ENCODE measurements at regions not wholly inside any gene's neighbourhood (a gene's known extent, or its start where the extent isn't known, plus 50 kb on each side); places are given as distances from the start of the nearest gene placed in this dataset.
"Not testable (repeated sequence)": the region's sequence is repeated elsewhere in the genome, so short reads cannot be mapped to it uniquely, and the experiment has no call there.

GRCh38 chr3:124137216-124137615 lies 145.3 kb upstream of the ROPN1 start:
- DNase-seq (ENCODE audit: low spot score): no peak

GRCh38 chr3:124138148-124138547 lies 146.2 kb upstream of the ROPN1 start:
- no peak for DNase-seq (ENCODE audit: low spot score)

GRCh38 chr3:124140746-124141145 lies 148.8 kb upstream of the ROPN1 start:
- no peak for DNase-seq (ENCODE audit: low spot score)

- no peak for DNase-seq (ENCODE audit: low spot score)
Observed at GRCh38 chr3:124142389-124142970, 150.6 kb upstream of the ROPN1 start.

GRCh38 chr3:124143047-124143446 lies 151.1 kb upstream of the ROPN1 start:
- DNase-seq (ENCODE audit: low spot score): no peak

GRCh38 chr3:124144035-124144814 lies 152.3 kb upstream of the ROPN1 start:
- no peak for DNase-seq (ENCODE audit: low spot score)

- no peak for DNase-seq (ENCODE audit: low spot score)
Observed at GRCh38 chr3:124147429-124147828, 155.5 kb upstream of the ROPN1 start.

GRCh38 chr3:124147946-124148345 lies 156.0 kb upstream of the ROPN1 start:
- DNase-seq (ENCODE audit: low spot score): no peak

- no peak for DNase-seq (ENCODE audit: low spot score)
Observed at GRCh38 chr3:124149081-124149480, 157.2 kb upstream of the ROPN1 start.

GRCh38 chr3:124149771-124150170 lies 157.8 kb upstream of the ROPN1 start:
- DNase-seq (ENCODE audit: low spot score): no peak

GRCh38 chr3:124152891-124153290 lies 161.0 kb upstream of the ROPN1 start:
- DNase-seq (ENCODE audit: low spot score): not testable (repeated sequence)

GRCh38 chr3:124156866-124157712 lies 165.2 kb upstream of the ROPN1 start:
- peak; percentile 40 for DNase-seq (ENCODE audit: low spot score)

GRCh38 chr3:124157748-124158147 lies 165.8 kb upstream of the ROPN1 start:
- no peak for DNase-seq (ENCODE audit: low spot score)

- DNase-seq (ENCODE audit: low spot score): peak; percentile 87
Observed at GRCh38 chr3:124158168-124158881, 166.4 kb upstream of the ROPN1 start.

GRCh38 chr3:124161448-124161847 lies 169.5 kb upstream of the ROPN1 start:
- no peak for DNase-seq (ENCODE audit: low spot score)

GRCh38 chr3:124163689-124164088 lies 171.8 kb upstream of the ROPN1 start:
- DNase-seq (ENCODE audit: low spot score): no peak

GRCh38 chr3:124168271-124168670 lies 176.3 kb upstream of the ROPN1 start:
- no peak for DNase-seq (ENCODE audit: low spot score)

GRCh38 chr3:124172283-124172682 lies 180.4 kb upstream of the ROPN1 start:
- DNase-seq (ENCODE audit: low spot score): peak; percentile 78

GRCh38 chr3:124172816-124173215 lies 180.9 kb upstream of the ROPN1 start:
- DNase-seq (ENCODE audit: low spot score): no peak

GRCh38 chr3:124174476-124174875 lies 182.6 kb upstream of the ROPN1 start:
- DNase-seq (ENCODE audit: low spot score): peak; percentile 65

- no peak for DNase-seq (ENCODE audit: low spot score)
Observed at GRCh38 chr3:124174910-124175874, 183.3 kb upstream of the ROPN1 start.

All from umbilical cord (tissue), 1 donor.